CD4-positive, alpha-beta T cell treated with Interleukin-17A for 4 hours (primary cell): ENCODE measurements at regions not wholly inside any gene's neighbourhood (a gene's known extent, or its start where the extent isn't known, plus 50 kb on each side); places are given as distances from the start of the nearest gene placed in this dataset.

Experiments used
- DNase-seq: peaks from one replicate; pipeline ENCODE4 v3.0.0-alpha.2; 2020; ENCODE audit warnings: mixed read lengths

GRCh38 chr9:129337336-129338140, 159.5 kb upstream of the IER5L start:
- DNase-seq: no peak

- peak; percentile 57 for DNase-seq
Observed at GRCh38 chr9:129336601-129337331, 158.7 kb upstream of the IER5L start.

- DNase-seq: no peak
Observed at GRCh38 chr9:129336130-129336528, 158.1 kb upstream of the IER5L start.

GRCh38 chr9:129335464-129336129, 157.5 kb upstream of the IER5L start:
- DNase-seq: no peak

- peak; percentile 70 for DNase-seq
Observed at GRCh38 chr9:129334105-129334935, 156.3 kb upstream of the IER5L start.

GRCh38 chr9:129333617-129334104, 155.6 kb upstream of the IER5L start:
- no peak for DNase-seq

- DNase-seq: no peak
Observed at GRCh38 chr9:129332581-129332980, 154.5 kb upstream of the IER5L start.

- no peak for DNase-seq
Observed at GRCh38 chr9:129331772-129332500, 153.9 kb upstream of the IER5L start.

- no peak for DNase-seq
Observed at GRCh38 chr9:129331493-129331765, 153.4 kb upstream of the IER5L start.

GRCh38 chr9:129330711-129331492, 152.8 kb upstream of the IER5L start:
- DNase-seq: no peak

GRCh38 chr9:129328355-129329042, 150.4 kb upstream of the IER5L start:
- peak; percentile 59 for DNase-seq

- DNase-seq: no peak
Observed at GRCh38 chr9:129327552-129328328, 149.7 kb upstream of the IER5L start.

- DNase-seq: no peak
Observed at GRCh38 chr9:129326061-129327005, 148.3 kb upstream of the IER5L start.

GRCh38 chr9:129324808-129325502, 146.9 kb upstream of the IER5L start:
- DNase-seq: no peak

GRCh38 chr9:129323999-129324553, 146.0 kb upstream of the IER5L start:
- no peak for DNase-seq

- no peak for DNase-seq
Observed at GRCh38 chr9:129323376-129323998, 145.4 kb upstream of the IER5L start.
